Parathyroid adenoma (tissue), 2 donors: ENCODE measurements at regions not wholly inside any gene's neighbourhood (a gene's known extent, or its start where the extent isn't known, plus 50 kb on each side); places are given as distances from the start of the nearest gene placed in this dataset.

Experiments
- H2AFZ ChIP-seq: fragments of 300-600 bp; sonication (generic); one replicate; pipeline ENCODE4 v1.7.0; 2017; ENCODE audit warnings: antibody characterized with exemption, mild to moderate bottlenecking
- H3K27ac ChIP-seq: fragments of 300-600 bp; sonication (generic); one replicate; pipeline ENCODE4 v1.7.0; 2017
- H3K27me3 ChIP-seq: fragments of 300-600 bp; sonication (generic); one replicate; pipeline ENCODE4 v1.7.0; 2017; ENCODE audit warnings: low read length; ENCODE audit not compliant: control insufficient read depth, insufficient read depth
- H3K36me3 ChIP-seq: fragments of 300-600 bp; sonication (generic); one replicate; pipeline ENCODE4 v1.7.0; 2017; ENCODE audit warnings: low read length; ENCODE audit not compliant: control insufficient read depth, insufficient read depth
- H3K4me1 ChIP-seq: fragments of 300-600 bp; sonication (generic); one replicate; pipeline ENCODE4 v1.7.0; 2017; ENCODE audit warnings: control low read depth
- H3K4me2 ChIP-seq: fragments of 300-600 bp; sonication (generic); one replicate; pipeline ENCODE4 v1.7.0; 2017; ENCODE audit warnings: low read length
- H3K4me3 ChIP-seq: fragments of 300-600 bp; sonication (generic); one replicate; pipeline ENCODE4 v1.7.0; 2017; ENCODE audit warnings: low read depth, low read length
- H3K79me2 ChIP-seq: fragments of 300-600 bp; sonication (generic); one replicate; pipeline ENCODE4 v1.7.0; 2017; ENCODE audit warnings: control low read depth
- H3K9ac ChIP-seq: fragments of 300-600 bp; sonication (generic); one replicate; pipeline ENCODE4 v1.7.0; 2017; ENCODE audit warnings: mild to moderate bottlenecking
- H3K9me3 ChIP-seq: fragments of 300-600 bp; sonication (generic); one replicate; pipeline ENCODE4 v1.7.0; 2017; ENCODE audit warnings: low read length; ENCODE audit not compliant: control insufficient read depth
- CTCF ChIP-seq: fragments of 300-600 bp; sonication (generic); IDR thresholded peaks from one replicate; pipeline ENCODE4 v1.7.0; 2017; ENCODE audit warnings: antibody characterized with exemption, mild to moderate bottlenecking
- donor health status: primary hyperparathyroidism.

- Histone ChIP-seq H3K4me3 (no peak overlapping the region), H3K4me2 (no peak overlapping the region), H3K27ac (no peak overlapping the region), H3K79me2 (no peaks in the 10 kb centered on the region), H3K27me3 (no peaks in the 10 kb centered on the region), H3K9me3 (no peaks in the 10 kb centered on the region), H3K9ac (no peak overlapping the region), H3K4me1 (no peaks in the 10 kb centered on the region), H3K36me3 (no peaks in the 10 kb centered on the region), H2AFZ (no peak overlapping the region)
- TF ChIP-seq CTCF: no peak
Observed at GRCh38 chr5:71903808-71904207, 184.7 kb downstream of the CARTPT start.

DNA sequence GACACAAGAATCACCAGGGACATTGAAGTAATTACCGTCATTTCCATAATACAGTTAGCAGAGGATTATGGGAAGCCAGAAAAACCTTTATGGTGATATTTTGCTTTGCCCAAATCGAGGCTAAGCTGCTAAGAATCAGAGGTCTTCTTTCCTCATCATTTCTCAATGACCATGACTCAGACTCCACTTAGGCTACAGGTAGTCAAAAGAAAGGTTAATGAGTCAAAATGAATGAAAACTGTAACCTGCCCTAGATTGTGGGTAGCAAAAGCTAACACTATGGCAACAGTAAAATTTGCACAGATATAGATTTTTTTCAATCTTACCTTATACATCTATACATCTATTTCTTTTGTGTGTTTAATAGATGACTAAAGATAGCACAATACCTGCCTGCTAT is 185.8 kb downstream of the CARTPT start:
- H3K36me3 ChIP-seq: no peaks in the 10 kb centered on the region
- no peak overlapping the region for H3K9ac ChIP-seq
- H3K9me3 ChIP-seq: no peaks in the 10 kb centered on the region
- H3K27ac ChIP-seq: no peak overlapping the region
- no peak overlapping the region for H3K4me3 ChIP-seq
- H3K79me2 ChIP-seq: no peaks in the 10 kb centered on the region
- H2AFZ ChIP-seq: no peak overlapping the region
- no peaks in the 10 kb centered on the region for H3K4me1 ChIP-seq
- TF ChIP-seq CTCF: no peak
- no peaks in the 10 kb centered on the region for H3K27me3 ChIP-seq
- H3K4me2 ChIP-seq: no peak overlapping the region

DNA sequence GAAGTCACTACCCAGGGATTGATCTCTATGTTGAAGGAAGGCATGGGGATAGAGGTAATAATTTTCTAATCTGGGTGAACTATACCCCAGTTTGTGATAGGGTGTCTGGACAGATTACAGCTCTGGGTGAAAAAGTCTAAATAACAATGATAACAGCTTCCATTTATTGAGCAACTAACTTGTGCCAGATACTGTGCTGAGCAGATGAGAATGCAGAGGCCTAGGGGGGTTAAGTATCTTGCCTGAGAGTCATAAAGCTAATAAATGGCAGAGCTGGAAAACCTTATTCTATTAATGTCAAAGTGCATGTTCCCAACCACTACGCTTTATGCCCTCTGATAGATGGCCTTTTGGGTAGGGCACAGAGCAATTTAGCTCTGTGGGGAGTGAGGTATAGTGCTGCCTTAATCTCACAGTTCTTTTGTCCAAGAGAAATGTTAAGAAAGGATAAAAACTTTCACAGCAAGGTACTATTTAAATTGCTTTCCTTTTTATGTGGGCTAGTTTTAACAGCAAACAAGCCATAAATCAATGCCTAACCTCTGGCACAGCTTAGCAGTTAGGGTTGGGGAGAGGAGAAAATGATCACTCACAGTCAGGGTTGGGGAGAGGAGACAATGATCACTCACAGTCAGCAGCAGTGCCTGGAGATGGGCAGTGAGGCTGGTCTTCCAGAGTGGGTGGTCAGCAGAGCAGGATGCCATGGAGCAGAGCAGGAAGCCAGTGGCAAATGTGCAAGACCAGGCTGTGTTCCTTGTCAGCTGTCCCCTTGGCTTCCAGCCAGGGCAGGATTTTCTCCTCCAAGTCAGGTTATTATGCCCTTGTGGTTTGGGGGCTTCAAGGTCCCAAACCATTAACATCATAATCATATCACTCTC is 187.0 kb downstream of the CARTPT start:
- no peak overlapping the region for H3K27ac ChIP-seq

DNA sequence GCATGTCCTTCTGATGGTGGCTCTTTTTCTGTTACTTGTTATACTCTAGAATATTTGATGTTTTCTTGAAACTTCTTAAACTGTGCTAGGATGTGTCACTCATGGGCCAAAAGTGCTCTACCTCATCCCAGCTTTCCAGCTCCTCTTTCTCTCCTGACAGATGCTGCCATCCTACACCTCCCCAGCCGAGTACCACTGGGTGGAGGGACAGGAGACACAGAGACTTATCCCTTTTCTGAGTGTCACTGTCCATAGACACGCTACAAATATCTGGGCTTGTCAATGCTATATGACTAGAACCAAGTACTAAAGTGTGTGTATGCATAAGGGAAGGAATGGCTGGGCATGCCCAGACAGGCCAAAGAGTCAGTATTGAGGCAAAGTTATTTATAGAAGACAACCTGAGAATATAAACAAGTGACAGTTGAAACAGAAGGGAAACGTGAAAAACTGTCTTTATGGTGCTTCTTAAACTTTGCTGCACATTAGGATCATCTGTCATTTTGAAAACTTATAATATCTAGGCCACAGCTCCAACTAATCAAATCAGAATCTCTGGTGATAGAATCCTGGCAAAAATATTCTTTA is 188.0 kb downstream of the CARTPT start:
- Histone ChIP-seq H3K27me3 (no peaks in the 10 kb centered on the region), H3K27ac (no peak overlapping the region)
- no peak for TF ChIP-seq CTCF

More for the DNA sequence above, 187.0 kb downstream of the CARTPT start:
- H3K27me3 ChIP-seq: no peaks in the 10 kb centered on the region
- H3K9ac ChIP-seq: no peak overlapping the region
- H3K4me3 ChIP-seq: no peak overlapping the region
- H3K4me1 ChIP-seq: no peaks in the 10 kb centered on the region
- no peak for TF ChIP-seq CTCF
- no peaks in the 10 kb centered on the region for H3K79me2 ChIP-seq
- H3K36me3 ChIP-seq: no peaks in the 10 kb centered on the region
- H3K4me2 ChIP-seq: no peak overlapping the region
- H2AFZ ChIP-seq: no peak overlapping the region
- H3K9me3 ChIP-seq: peaks cover 2% of the 10 kb centered on the region

More for the DNA sequence above, 188.0 kb downstream of the CARTPT start:
- Histone ChIP-seq H3K9ac (no peak overlapping the region), H3K4me3 (no peak overlapping the region), H3K4me2 (no peak overlapping the region), H2AFZ (no peak overlapping the region), H3K9me3 (peaks cover 2% of the 10 kb centered on the region), H3K79me2 (no peaks in the 10 kb centered on the region), H3K36me3 (no peaks in the 10 kb centered on the region), H3K4me1 (no peaks in the 10 kb centered on the region)
